ENCODE measurements at regions not wholly inside any gene's neighbourhood (a gene's known extent, or its start where the extent isn't known, plus 50 kb on each side); places are given as distances from the start of the nearest gene placed in this dataset.

- TF ChIP-seq CTCF (IDR thresholded peaks at IDR 0.05): no peak
- TF ChIP-seq EZH2phosphoT487 (IDR thresholded peaks at IDR 0.05): no peak
- no peak for TF ChIP-seq EZH2 (IDR thresholded peaks at IDR 0.05)
Measured at GRCh38 chr7:49371771-49372170, 401.7 kb upstream of the VWC2 start.
